GM12878 (cell line): ENCODE measurements at regions not wholly inside any gene's neighbourhood (a gene's known extent, or its start where the extent isn't known, plus 50 kb on each side); places are given as distances from the start of the nearest gene placed in this dataset.

Experiments
- ATAC-seq: fragments of 200-7000 bp; cut with Tn5 transposase; 3 replicates; pipeline ENCODE4 v1.9.1; 2020; ENCODE audit warnings: mild to moderate bottlenecking, moderate library complexity
- BruUV-seq: library from RNA; stranded (reverse); fragments of 400-500 nt; replicated peaks from 2 replicates; lab custom pipeline; 2021; lab: Mats Ljungman, UMichigan
- CTCF ChIA-PET: fragments of 300-600 bp; sonication (Branson Sonifier 250); formaldehyde crosslinking; extraction: SDS; loops from one replicate; lab custom pipeline; 2021; ENCODE audit warnings: inconsistent platforms; lab: Yijun Ruan, JAX
- POLR2A ChIA-PET: fragments of 350-600 bp; formaldehyde crosslinking; extraction: SDS; loops from one replicate; lab custom pipeline; 2021; ENCODE audit warnings: inconsistent platforms; lab: Charles Lee
- RAD21 ChIA-PET: fragments of 300-600 bp; sonication (Branson Sonifier 250); formaldehyde crosslinking; loops from one replicate; lab custom pipeline; 2023; ENCODE audit warnings: antibody characterized with exemption; ENCODE audit not compliant: unreplicated experiment; lab: Charles Lee
- SMC1A ChIA-PET: fragments of 300-600 bp; sonication (Branson Sonifier 250); formaldehyde crosslinking; loops from one replicate; lab custom pipeline; 2023; ENCODE audit not compliant: unreplicated experiment, uncharacterized antibody; lab: Charles Lee
- DNase-seq: peaks from one replicate; pipeline ENCODE4 v3.0.0-alpha.2; 2011; ENCODE audit warnings: low read depth, low spot score
- FAIRE-seq: peaks from 3 replicates; lab custom pipeline; 2011; peaks lifted over from hg19 to GRCh38; lab: Jason Lieb, UNC
- H2AFZ ChIP-seq: 2 replicates; pipeline ENCODE4 v1.6.0; 2011; ENCODE audit warnings: low read depth, low read length, control low read depth; ENCODE audit not compliant: control insufficient read depth
- H3K27ac ChIP-seq: 2 replicates; pipeline ENCODE4 v1.5.1; 2011; ENCODE audit warnings: control low read depth; ENCODE audit not compliant: control insufficient read depth, insufficient read depth
- H3K27me3 ChIP-seq, 2 experiments: replicated peaks in 1 of 2; 2 replicates each; pipeline versions ENCODE4 v1.6.0 to v1.6.1; 2011; ENCODE audit warnings: low read length in 1 of 2; ENCODE audit not compliant: control insufficient read depth in 2 of 2, insufficient read depth in 2 of 2
- H3K36me3 ChIP-seq, 2 experiments: 2 replicates each; pipeline ENCODE4 v1.5.1; 2011; ENCODE audit warnings: low read length in 1 of 2; ENCODE audit not compliant: control insufficient read depth in 2 of 2, insufficient read depth in 2 of 2
- H3K4me1 ChIP-seq: 2 replicates; pipeline ENCODE4 v1.6.1; 2011; ENCODE audit warnings: mild to moderate bottlenecking, low read length, moderate library complexity, mixed read lengths; ENCODE audit not compliant: control insufficient read depth, insufficient read depth
- H3K4me2 ChIP-seq: 2 replicates; pipeline ENCODE4 v1.6.0; 2011; ENCODE audit warnings: control low read depth; ENCODE audit not compliant: control insufficient read depth, insufficient read depth
- H3K4me3 ChIP-seq: fragments of 200-600 bp; sonication (generic); 2 replicates; pipeline ENCODE4 v1.5.1; 2016
- H3K79me2 ChIP-seq: 2 replicates; pipeline ENCODE4 v1.6.0; 2011; ENCODE audit warnings: low read length; ENCODE audit not compliant: control insufficient read depth, insufficient read depth
- H3K9ac ChIP-seq: 2 replicates; pipeline ENCODE4 v1.8.0; 2011; ENCODE audit warnings: low read length, control low read depth, mixed read lengths; ENCODE audit not compliant: control insufficient read depth, insufficient read depth
- H3K9me3 ChIP-seq: replicated peaks from 3 replicates; pipeline ENCODE4 v1.5.1; 2011; ENCODE audit warnings: mild to moderate bottlenecking, low read length; ENCODE audit not compliant: control insufficient read depth, insufficient read depth
- H4K20me1 ChIP-seq: 2 replicates; pipeline ENCODE4 v1.6.0; 2011; ENCODE audit not compliant: control insufficient read depth, insufficient read depth
- CBFB ChIP-seq: IDR thresholded peaks from 2 replicates; pipeline ENCODE4 v1.6.1; 2016; ENCODE audit warnings: antibody characterized with exemption, low read depth
- CHD1 ChIP-seq: IDR thresholded peaks from 2 replicates; pipeline ENCODE4 v1.6.1; 2012; ENCODE audit warnings: low read depth, low read length, improper control_type of control experiment
- CHD2 ChIP-seq: IDR thresholded peaks from 2 replicates; pipeline ENCODE4 v1.6.1; 2011; ENCODE audit warnings: low read depth, low read length, improper control_type of control experiment, borderline replicate concordance
- EGR1 ChIP-seq, 2 experiments: IDR thresholded peaks; 1 replicate in 1 of 2; 2 replicates in 1 of 2; pipeline ENCODE4 v1.6.1; 2011 to 2012; ENCODE audit warnings: low read depth in 2 of 2, low read length in 2 of 2, borderline replicate concordance in 1 of 2, mild to moderate bottlenecking in 1 of 2, moderate library complexity in 1 of 2
- HCFC1 ChIP-seq: fragments of 150-350 bp; IDR thresholded peaks from 2 replicates; pipeline ENCODE4 v1.6.1; 2014; ENCODE audit warnings: low read length
- NFIC ChIP-seq: IDR thresholded peaks from 2 replicates; pipeline ENCODE4 v1.6.1; 2012; ENCODE audit warnings: low read depth, mild to moderate bottlenecking, inconsistent platforms, low read length, moderate library complexity
- NRF1 ChIP-seq: conservative IDR thresholded peaks from 2 replicates; pipeline ENCODE4 v1.6.1; 2011; ENCODE audit warnings: mild to moderate bottlenecking, low read depth, low read length, improper control_type of control experiment
- PML ChIP-seq: IDR thresholded peaks from 2 replicates; pipeline ENCODE4 v1.6.1; 2012; ENCODE audit warnings: low read length, inconsistent platforms
- POLR2AphosphoS2 ChIP-seq: IDR thresholded peaks from 2 replicates; pipeline ENCODE4 v1.6.1; 2011; ENCODE audit warnings: low read depth, mild to moderate bottlenecking, low read length, improper control_type of control experiment, moderate library complexity
- RFX5 ChIP-seq: IDR thresholded peaks from 2 replicates; pipeline ENCODE4 v1.6.1; 2011; ENCODE audit warnings: low read depth, low read length, improper control_type of control experiment
- SIX5 ChIP-seq: IDR thresholded peaks from 2 replicates; pipeline ENCODE4 v1.6.1; 2011; ENCODE audit warnings: mild to moderate bottlenecking, low read depth, low read length, moderate library complexity; ENCODE audit not compliant: severe bottlenecking
- TBL1XR1 ChIP-seq: IDR thresholded peaks from 2 replicates; pipeline ENCODE4 v1.6.1; 2012; ENCODE audit warnings: low read depth, low read length, improper control_type of control experiment
- WGBS: methylation state at CpG from one replicate; pipeline ENCODE4 v1.1.6; 2016; ENCODE audit warnings: low lambda C conversion rate; ENCODE audit not compliant: insufficient replicate concordance, insufficient coverage; ENCODE audit errors: missing lambda C conversion rate; 5-methylcytosine and 5-hydroxymethylcytosine counted together
- in situ Hi-C: fragments of 300-500 bp; cut with MboI; formaldehyde crosslinking; loops from 9 replicates; pipeline ENCODE4 v1.14.3; 2018; ENCODE audit warnings: mixed read lengths
- intact Hi-C: fragments of 100-400 bp; cut with micrococcal nuclease; formaldehyde crosslinking; loops from one replicate; pipeline ENCODE4 v1.14.2; 2022; ENCODE audit not compliant: unreplicated experiment
- TF ChIP-seq, protein P1 (sequence below): fragments of 450-650 bp; IDR thresholded peaks from 2 replicates; pipeline ENCODE4 v1.6.1; 2017; ENCODE audit warnings: mild to moderate bottlenecking
- TF ChIP-seq, protein P2 (sequence below): IDR thresholded peaks from 2 replicates; pipeline ENCODE4 v1.6.1; 2011; ENCODE audit warnings: borderline replicate concordance, low read depth, mild to moderate bottlenecking, moderate library complexity, mixed read lengths, low read length; ENCODE audit not compliant: insufficient read depth; ENCODE audit errors: extremely low read length
- TF ChIP-seq, protein P3 (sequence below): IDR thresholded peaks from 2 replicates; pipeline ENCODE4 v1.6.1; 2011; ENCODE audit warnings: low read depth, mild to moderate bottlenecking, low read length, moderate library complexity, borderline replicate concordance; ENCODE audit errors: extremely low read depth
- TF ChIP-seq, protein P4 (sequence below): fragments of 450-650 bp; IDR thresholded peaks from 2 replicates; pipeline ENCODE4 v1.6.1; 2017; ENCODE audit warnings: mild to moderate bottlenecking, low read depth, inconsistent platforms; ENCODE audit not compliant: poor library complexity, severe bottlenecking
- TF ChIP-seq, protein P5 (sequence below): fragments of 450-650 bp; IDR thresholded peaks from 2 replicates; pipeline ENCODE4 v1.6.1; 2017; ENCODE audit warnings: borderline replicate concordance

DNA sequence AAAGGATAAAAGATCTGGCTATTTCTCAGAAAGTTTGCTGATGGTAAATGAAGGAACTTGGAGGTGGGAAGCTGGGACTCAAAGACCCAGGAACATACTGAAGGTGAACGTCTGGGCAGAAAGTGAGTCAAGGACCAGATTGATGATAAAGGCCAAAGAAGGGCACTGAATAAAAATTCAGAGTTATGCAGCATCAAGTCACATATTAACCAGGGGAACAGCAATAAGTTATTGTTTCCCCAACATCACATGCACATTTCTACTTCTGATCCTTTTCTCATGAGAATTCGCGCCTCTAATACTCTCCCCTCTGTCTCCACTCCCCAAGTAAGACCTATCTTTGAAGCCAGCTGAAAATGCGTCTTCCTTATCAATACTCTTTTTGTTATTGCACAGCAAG is 71.8 kb upstream of the SLC35F4 start:
- ChIA-PET CTCF (no interaction called here), POLR2A (interaction anchor here (0.7 kb wide), 1 partner anchor 49 kb away, joined by 3 read pairs; no protein-coding TSS in a partner anchor), RAD21 (no interaction called here), SMC1A (no interaction called here)
- ATAC-seq (no peak), DNase-seq (no peak), FAIRE-seq (no peak)
- no peaks in the 10 kb centered on the region for H3K9me3 ChIP-seq
- no peak overlapping the region for H3K4me2 ChIP-seq
- H3K4me1 ChIP-seq, result no peaks in the 10 kb centered on the region
- no peaks in the 10 kb centered on the region for H3K79me2 ChIP-seq
- H3K4me3 ChIP-seq, result no peak overlapping the region
- BruUV-seq, result no TSS peak
- H3K9ac ChIP-seq, result no peak overlapping the region
- no peak overlapping the region for H3K27ac ChIP-seq
- no peaks in the 10 kb centered on the region for H4K20me1 ChIP-seq
- no peaks in the 10 kb centered on the region for H3K27me3 ChIP-seq
- in situ Hi-C loops (no loop called here), intact Hi-C loops (no loop called here)
- H3K36me3 ChIP-seq, result no peaks in the 10 kb centered on the region
- WGBS, result 2% methylated on average over 4 of the region's 4 CpGs
- no peak overlapping the region for H2AFZ ChIP-seq
- TF ChIP-seq SIX5 (no peak), PML (no peak), CHD1 (no peak), RFX5 (no peak), NFIC (no peak), POLR2AphosphoS2 (no peak), HCFC1 (no peak), CBFB (no peak), NRF1 (no peak), EGR1 (IDR thresholded peaks at IDR 0.05; ENCODE audit: borderline replicate concordance in 1 of 2, low read depth in 2 of 2, low read length in 2 of 2) (no peak), TBL1XR1 (no peak), CHD2 (no peak)
- TF ChIP-seq, protein P1, sequence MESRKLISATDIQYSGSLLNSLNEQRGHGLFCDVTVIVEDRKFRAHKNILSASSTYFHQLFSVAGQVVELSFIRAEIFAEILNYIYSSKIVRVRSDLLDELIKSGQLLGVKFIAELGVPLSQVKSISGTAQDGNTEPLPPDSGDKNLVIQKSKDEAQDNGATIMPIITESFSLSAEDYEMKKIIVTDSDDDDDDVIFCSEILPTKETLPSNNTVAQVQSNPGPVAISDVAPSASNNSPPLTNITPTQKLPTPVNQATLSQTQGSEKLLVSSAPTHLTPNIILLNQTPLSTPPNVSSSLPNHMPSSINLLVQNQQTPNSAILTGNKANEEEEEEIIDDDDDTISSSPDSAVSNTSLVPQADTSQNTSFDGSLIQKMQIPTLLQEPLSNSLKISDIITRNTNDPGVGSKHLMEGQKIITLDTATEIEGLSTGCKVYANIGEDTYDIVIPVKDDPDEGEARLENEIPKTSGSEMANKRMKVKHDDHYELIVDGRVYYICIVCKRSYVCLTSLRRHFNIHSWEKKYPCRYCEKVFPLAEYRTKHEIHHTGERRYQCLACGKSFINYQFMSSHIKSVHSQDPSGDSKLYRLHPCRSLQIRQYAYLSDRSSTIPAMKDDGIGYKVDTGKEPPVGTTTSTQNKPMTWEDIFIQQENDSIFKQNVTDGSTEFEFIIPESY, result no peak
- TF ChIP-seq, protein P2, sequence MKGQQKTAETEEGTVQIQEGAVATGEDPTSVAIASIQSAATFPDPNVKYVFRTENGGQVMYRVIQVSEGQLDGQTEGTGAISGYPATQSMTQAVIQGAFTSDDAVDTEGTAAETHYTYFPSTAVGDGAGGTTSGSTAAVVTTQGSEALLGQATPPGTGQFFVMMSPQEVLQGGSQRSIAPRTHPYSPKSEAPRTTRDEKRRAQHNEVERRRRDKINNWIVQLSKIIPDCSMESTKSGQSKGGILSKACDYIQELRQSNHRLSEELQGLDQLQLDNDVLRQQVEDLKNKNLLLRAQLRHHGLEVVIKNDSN, result no peak
- TF ChIP-seq, protein P3, sequence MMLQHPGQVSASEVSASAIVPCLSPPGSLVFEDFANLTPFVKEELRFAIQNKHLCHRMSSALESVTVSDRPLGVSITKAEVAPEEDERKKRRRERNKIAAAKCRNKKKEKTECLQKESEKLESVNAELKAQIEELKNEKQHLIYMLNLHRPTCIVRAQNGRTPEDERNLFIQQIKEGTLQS, result no peak
- TF ChIP-seq, protein P4, sequence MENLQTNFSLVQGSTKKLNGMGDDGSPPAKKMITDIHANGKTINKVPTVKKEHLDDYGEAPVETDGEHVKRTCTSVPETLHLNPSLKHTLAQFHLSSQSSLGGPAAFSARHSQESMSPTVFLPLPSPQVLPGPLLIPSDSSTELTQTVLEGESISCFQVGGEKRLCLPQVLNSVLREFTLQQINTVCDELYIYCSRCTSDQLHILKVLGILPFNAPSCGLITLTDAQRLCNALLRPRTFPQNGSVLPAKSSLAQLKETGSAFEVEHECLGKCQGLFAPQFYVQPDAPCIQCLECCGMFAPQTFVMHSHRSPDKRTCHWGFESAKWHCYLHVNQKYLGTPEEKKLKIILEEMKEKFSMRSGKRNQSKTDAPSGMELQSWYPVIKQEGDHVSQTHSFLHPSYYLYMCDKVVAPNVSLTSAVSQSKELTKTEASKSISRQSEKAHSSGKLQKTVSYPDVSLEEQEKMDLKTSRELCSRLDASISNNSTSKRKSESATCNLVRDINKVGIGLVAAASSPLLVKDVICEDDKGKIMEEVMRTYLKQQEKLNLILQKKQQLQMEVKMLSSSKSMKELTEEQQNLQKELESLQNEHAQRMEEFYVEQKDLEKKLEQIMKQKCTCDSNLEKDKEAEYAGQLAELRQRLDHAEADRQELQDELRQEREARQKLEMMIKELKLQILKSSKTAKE, result no peak
- TF ChIP-seq, protein P5, sequence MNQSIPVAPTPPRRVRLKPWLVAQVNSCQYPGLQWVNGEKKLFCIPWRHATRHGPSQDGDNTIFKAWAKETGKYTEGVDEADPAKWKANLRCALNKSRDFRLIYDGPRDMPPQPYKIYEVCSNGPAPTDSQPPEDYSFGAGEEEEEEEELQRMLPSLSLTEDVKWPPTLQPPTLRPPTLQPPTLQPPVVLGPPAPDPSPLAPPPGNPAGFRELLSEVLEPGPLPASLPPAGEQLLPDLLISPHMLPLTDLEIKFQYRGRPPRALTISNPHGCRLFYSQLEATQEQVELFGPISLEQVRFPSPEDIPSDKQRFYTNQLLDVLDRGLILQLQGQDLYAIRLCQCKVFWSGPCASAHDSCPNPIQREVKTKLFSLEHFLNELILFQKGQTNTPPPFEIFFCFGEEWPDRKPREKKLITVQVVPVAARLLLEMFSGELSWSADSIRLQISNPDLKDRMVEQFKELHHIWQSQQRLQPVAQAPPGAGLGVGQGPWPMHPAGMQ, result no peak
